Gastrocnemius medialis (tissue), 4 donors: ENCODE measurements at regions not wholly inside any gene's neighbourhood (a gene's known extent, or its start where the extent isn't known, plus 50 kb on each side); places are given as distances from the start of the nearest gene placed in this dataset.
"Not testable (repeated sequence)": the region's sequence is repeated elsewhere in the genome, so short reads cannot be mapped to it uniquely, and the experiment has no call there.

Source experiments
- ATAC-seq, 2 donors: fragments of 150-250 bp; one replicate each; pipeline ENCODE4 v1.9.1; 2016
- DNase-seq, 2 donors: peaks; one replicate each; pipeline ENCODE4 v3.0.0-alpha.2; 2019
- H3K27ac ChIP-seq, 4 donors: fragments of 200-600 bp; sonication (generic); 1 replicate in 1 of 4; 2 replicates in 3 of 4; pipeline ENCODE4 v1.5.1; 2016 to 2018; ENCODE audit warnings: mild to moderate bottlenecking in 2 of 4, moderate library complexity in 1 of 4
- H3K27me3 ChIP-seq, 3 donors: fragments of 200-600 bp; sonication (generic) in 2 of 3; 1 replicate in 1 of 3; 2 replicates in 2 of 3; pipeline versions ENCODE4 v1.5.1 to v1.6.0; 2016 to 2019; ENCODE audit warnings: mild to moderate bottlenecking in 1 of 3, moderate library complexity in 1 of 3
- H3K36me3 ChIP-seq, 2 donors: fragments of 200-600 bp; sonication (generic) in 1 of 2; one replicate each; pipeline ENCODE4 v1.5.1; 2017 to 2018
- H3K4me1 ChIP-seq, 2 donors: fragments of 200-600 bp; sonication (generic) in 1 of 2; one replicate each; pipeline ENCODE4 v1.5.1; 2016 to 2017; ENCODE audit warnings: mild to moderate bottlenecking in 2 of 2
- H3K4me3 ChIP-seq, 4 donors: fragments of 200-600 bp; sonication (generic) in 3 of 4; 1 replicate in 1 of 4; 2 replicates in 3 of 4; pipeline ENCODE4 v1.5.1; 2016 to 2019; ENCODE audit warnings: mild to moderate bottlenecking in 2 of 4
- H3K9me3 ChIP-seq, 3 donors: fragments of 200-600 bp; sonication (generic) in 2 of 3; 1 replicate in 1 of 3; 2 replicates in 2 of 3; pipeline ENCODE4 v1.5.1; 2016 to 2019
- CTCF ChIP-seq, 5 experiments: fragments of 450-650 bp in 3 of 5; fragments of 200-600 bp in 2 of 5; sonication (generic) in 2 of 5; IDR thresholded peaks in 4 of 5; conservative IDR thresholded peaks in 1 of 5; 1 replicate in 4 of 5; 2 replicates in 1 of 5; pipeline ENCODE4 v1.5.1; 2016 to 2019; ENCODE audit warnings: antibody characterized with exemption in 5 of 5, mild to moderate bottlenecking in 3 of 5, moderate library complexity in 3 of 5
- POLR2A ChIP-seq, 2 donors: fragments of 450-650 bp; IDR thresholded peaks; one replicate each; pipeline ENCODE4 v1.6.1; 2017; ENCODE audit warnings: antibody characterized with exemption in 2 of 2, mild to moderate bottlenecking in 2 of 2, moderate library complexity in 2 of 2
- in situ Hi-C, 4 donors: fragments of 200-750 bp; cut with MboI; loops; one replicate each; pipeline versions ENCODE4 v1.15.0 to v1.8.0; 2017; ENCODE audit warnings: low sequenced_read_pairs in 4 of 4
- intact Hi-C: fragments of 100-400 bp; cut with DNase I; formaldehyde crosslinking; loops from one replicate; pipeline ENCODE4 v1.15.1; 2023; ENCODE audit warnings: low total_unique reads

- in situ Hi-C loops, result no loop called here
- ATAC-seq, result no peak
- no peaks in the 10 kb centered on the region for H3K27me3 ChIP-seq
Observed at GRCh38 chr2:11945139-11946126, 199.0 kb downstream of the LPIN1 start.

GRCh38 chr2:11947956-11948355 lies 201.5 kb downstream of the LPIN1 start:
- no peak for DNase-seq
- H3K9me3 ChIP-seq, result no peaks in the 10 kb centered on the region
- no peak for ATAC-seq
- no peak for TF ChIP-seq CTCF (IDR thresholded peaks at IDR 0.05 in 4 of 5, conservative IDR thresholded peaks at IDR 0.05 in 1 of 5)
- no peak for TF ChIP-seq POLR2A (IDR thresholded peaks at IDR 0.05)
- H3K27me3 ChIP-seq, result no peaks in the 10 kb centered on the region
- H3K4me1 ChIP-seq, result no peaks in the 10 kb centered on the region
- H3K36me3 ChIP-seq, result no peaks in the 10 kb centered on the region
- H3K4me3 ChIP-seq, result no peak overlapping the region
- in situ Hi-C loops, result no loop called here
- intact Hi-C loops, result no loop called here
- H3K27ac ChIP-seq, result no peak overlapping the region

More at GRCh38 chr2:11945139-11946126, 199.0 kb downstream of the LPIN1 start:
- H3K4me3 ChIP-seq, result no peak overlapping the region
- no peaks in the 10 kb centered on the region for H3K9me3 ChIP-seq
- intact Hi-C loops, result no loop called here
- no peak for TF ChIP-seq CTCF (IDR thresholded peaks at IDR 0.05 in 4 of 5, conservative IDR thresholded peaks at IDR 0.05 in 1 of 5)
- no peak for TF ChIP-seq POLR2A (IDR thresholded peaks at IDR 0.05)
- no peaks in the 10 kb centered on the region for H3K4me1 ChIP-seq
- H3K27ac ChIP-seq, result no peak overlapping the region
- no peaks in the 10 kb centered on the region for H3K36me3 ChIP-seq
- no peak for DNase-seq

GRCh38 chr2:11949732-11950523 lies 203.5 kb downstream of the LPIN1 start:
- intact Hi-C loops, result no loop called here
- TF ChIP-seq CTCF (IDR thresholded peaks at IDR 0.05 in 4 of 5, conservative IDR thresholded peaks at IDR 0.05 in 1 of 5) (no peak), POLR2A (IDR thresholded peaks at IDR 0.05) (no peak)
- no peaks in the 10 kb centered on the region for H3K36me3 ChIP-seq
- no peaks in the 10 kb centered on the region for H3K9me3 ChIP-seq
- ATAC-seq, result no peak
- H3K4me3 ChIP-seq, result no peak overlapping the region
- no peaks in the 10 kb centered on the region for H3K27me3 ChIP-seq
- no peak overlapping the region for H3K27ac ChIP-seq
- in situ Hi-C loops, result no loop called here
- H3K4me1 ChIP-seq, result no peaks in the 10 kb centered on the region
- no peak for DNase-seq

GRCh38 chr2:11950896-11951295 lies 204.5 kb downstream of the LPIN1 start:
- Histone ChIP-seq H3K9me3 (no peaks in the 10 kb centered on the region), H3K36me3 (no peaks in the 10 kb centered on the region), H3K27me3 (no peaks in the 10 kb centered on the region), H3K27ac (no peak overlapping the region), H3K4me3 (no peak overlapping the region), H3K4me1 (no peaks in the 10 kb centered on the region)
- intact Hi-C loops, result no loop called here
- DNase-seq, result no peak
- TF ChIP-seq CTCF (IDR thresholded peaks at IDR 0.05 in 4 of 5, conservative IDR thresholded peaks at IDR 0.05 in 1 of 5), result no peak
- TF ChIP-seq POLR2A (IDR thresholded peaks at IDR 0.05), result no peak
- no peak for ATAC-seq
- in situ Hi-C loops, result no loop called here

- H3K36me3 ChIP-seq, intact Hi-C loops, H3K27me3 ChIP-seq, DNase-seq, H3K27ac ChIP-seq, in situ Hi-C loops, H3K4me1 ChIP-seq, H3K4me3 ChIP-seq, ATAC-seq, H3K9me3 ChIP-seq: not testable (repeated sequence)
Observed at GRCh38 chr2:11951492-11951891, 205.1 kb downstream of the LPIN1 start.
